ENCODE measurements at regions not wholly inside any gene's neighbourhood (a gene's known extent, or its start where the extent isn't known, plus 50 kb on each side); places are given as distances from the start of the nearest gene placed in this dataset.

- intact Hi-C loops (cut with DNase I): no loop called here
- no peaks in the 10 kb centered on the region for H3K4me1 ChIP-seq
- DNase-seq: no peak
- no peaks in the 10 kb centered on the region for H3K9me3 ChIP-seq
- H3K27me3 ChIP-seq: no peaks in the 10 kb centered on the region
- H3K27ac ChIP-seq: no peak overlapping the region
- no peaks in the 10 kb centered on the region for H3K36me3 ChIP-seq
- 95 to 96% methylated on average over 3 of the region's 3 CpGs for WGBS, 2 donors
- TF ChIP-seq EP300 (IDR thresholded peaks at IDR 0.05) (no peak), POLR2AphosphoS5 (IDR thresholded peaks at IDR 0.05) (no peak), CTCF (IDR thresholded peaks at IDR 0.05) (no peak), POLR2A (IDR thresholded peaks at IDR 0.05) (no peak)
- no peak overlapping the region for H3K4me3 ChIP-seq
These were observed 198.4 kb upstream of the PARD3B start for GRCh38 chr2:204346906-204347305.

- intact Hi-C loops (cut with DNase I): no loop called here
- H3K36me3 ChIP-seq: no peaks in the 10 kb centered on the region
- no peak overlapping the region for H3K4me3 ChIP-seq
- 82 to 87% methylated on average over 4 of the region's 4 CpGs for WGBS, 2 donors
- H3K9me3 ChIP-seq: no peaks in the 10 kb centered on the region
- no peak for DNase-seq
- TF ChIP-seq EP300 (IDR thresholded peaks at IDR 0.05) (no peak), POLR2A (IDR thresholded peaks at IDR 0.05) (no peak), CTCF (IDR thresholded peaks at IDR 0.05) (no peak), POLR2AphosphoS5 (IDR thresholded peaks at IDR 0.05) (no peak)
- H3K27me3 ChIP-seq: no peaks in the 10 kb centered on the region
- H3K27ac ChIP-seq: no peak overlapping the region
- H3K4me1 ChIP-seq: no peaks in the 10 kb centered on the region
These were observed 191.5 kb upstream of the PARD3B start for GRCh38 chr2:204353823-204354222.

- Histone ChIP-seq H3K27me3 (no peaks in the 10 kb centered on the region), H3K27ac (no peak overlapping the region), H3K4me3 (no peak overlapping the region), H3K4me1 (no peaks in the 10 kb centered on the region), H3K36me3 (no peaks in the 10 kb centered on the region), H3K9me3 (no peaks in the 10 kb centered on the region)
- no peak for TF ChIP-seq POLR2AphosphoS5 (IDR thresholded peaks at IDR 0.05)
- no peak for TF ChIP-seq EP300 (IDR thresholded peaks at IDR 0.05)
- TF ChIP-seq CTCF (IDR thresholded peaks at IDR 0.05): no peak
- TF ChIP-seq POLR2A (IDR thresholded peaks at IDR 0.05): no peak
- intact Hi-C loops (cut with DNase I): no loop called here
- no peak for DNase-seq
- 92 to 93% methylated on average over 2 of the region's 2 CpGs for WGBS, 2 donors
These were observed 190.8 kb upstream of the PARD3B start for GRCh38 chr2:204354442-204354856.

- no peaks in the 10 kb centered on the region for H3K36me3 ChIP-seq
- H3K4me3 ChIP-seq: no peak overlapping the region
- no peaks in the 10 kb centered on the region for H3K4me1 ChIP-seq
- TF ChIP-seq POLR2A (IDR thresholded peaks at IDR 0.05) (no peak), POLR2AphosphoS5 (IDR thresholded peaks at IDR 0.05) (no peak), EP300 (IDR thresholded peaks at IDR 0.05) (no peak), CTCF (IDR thresholded peaks at IDR 0.05) (no peak)
- 81 to 87% methylated on average over 1 of the region's 1 CpG for WGBS, 2 donors
- no peaks in the 10 kb centered on the region for H3K9me3 ChIP-seq
- intact Hi-C loops (cut with DNase I): no loop called here
- DNase-seq: no peak
- no peaks in the 10 kb centered on the region for H3K27me3 ChIP-seq
- no peak overlapping the region for H3K27ac ChIP-seq
These were observed 189.6 kb upstream of the PARD3B start for GRCh38 chr2:204355688-204356087.

- TF ChIP-seq POLR2AphosphoS5 (IDR thresholded peaks at IDR 0.05): no peak
- no peak for TF ChIP-seq POLR2A (IDR thresholded peaks at IDR 0.05)
- no peak for TF ChIP-seq EP300 (IDR thresholded peaks at IDR 0.05)
- TF ChIP-seq CTCF (IDR thresholded peaks at IDR 0.05): no peak
- no peak overlapping the region for H3K27ac ChIP-seq
- no peak for DNase-seq
- 77 to 78% methylated on average over 4 of the region's 4 CpGs for WGBS, 2 donors
- no peaks in the 10 kb centered on the region for H3K27me3 ChIP-seq
- H3K4me1 ChIP-seq: no peaks in the 10 kb centered on the region
- H3K4me3 ChIP-seq: no peak overlapping the region
- H3K9me3 ChIP-seq: no peaks in the 10 kb centered on the region
- intact Hi-C loops (cut with DNase I): no loop called here
- no peaks in the 10 kb centered on the region for H3K36me3 ChIP-seq
These were observed 189.1 kb upstream of the PARD3B start for GRCh38 chr2:204356151-204356641.
